ENCODE measurements at regions not wholly inside any gene's neighbourhood (a gene's known extent, or its start where the extent isn't known, plus 50 kb on each side); places are given as distances from the start of the nearest gene placed in this dataset.

DNA sequence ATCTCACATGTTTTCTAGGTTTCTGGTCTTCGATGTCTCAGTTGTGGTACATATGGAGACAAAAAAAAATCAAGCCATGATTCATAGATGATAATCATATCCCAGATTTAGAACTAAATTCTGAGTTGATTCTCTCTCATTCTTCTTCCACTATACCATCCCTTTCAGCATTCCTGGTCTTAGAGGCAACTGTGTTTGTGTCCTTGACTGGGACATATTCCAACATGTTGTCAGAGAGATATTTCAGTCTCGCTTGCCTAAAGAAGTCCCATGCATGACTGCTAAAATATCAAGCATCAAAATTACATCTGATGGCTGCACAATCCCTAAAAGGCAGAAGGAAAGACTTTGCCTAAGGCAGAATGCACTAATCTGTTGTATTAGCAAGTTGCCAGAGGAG, 236.6 kb downstream of the PSAT1 start:
- H2AFZ ChIP-seq (ENCODE audit: low read depth, low read length): no peak overlapping the region

GRCh38 chr9:78539188-78539587, 242.3 kb downstream of the PSAT1 start:
- Histone ChIP-seq H3K4me1 (ENCODE audit: insufficient read depth, low read length) (peaks cover 21% of the 10 kb centered on the region), H2AFZ (ENCODE audit: low read depth, low read length) (no peak overlapping the region), H3K4me3 (ENCODE audit: low read length) (no peak overlapping the region), H3K9me3 (ENCODE audit: low read length) (no peaks in the 10 kb centered on the region), H3K36me3 (ENCODE audit: insufficient read depth, low read length) (no peaks in the 10 kb centered on the region), H3K27me3 (ENCODE audit: insufficient read depth, low read length) (no peaks in the 10 kb centered on the region)

More for the DNA sequence above, 236.6 kb downstream of the PSAT1 start:
- Histone ChIP-seq H3K4me1 (ENCODE audit: insufficient read depth, low read length) (no peaks in the 10 kb centered on the region), H3K4me3 (ENCODE audit: low read length) (no peak overlapping the region), H3K27me3 (ENCODE audit: insufficient read depth, low read length) (no peaks in the 10 kb centered on the region), H3K36me3 (ENCODE audit: insufficient read depth, low read length) (no peaks in the 10 kb centered on the region), H3K9me3 (ENCODE audit: low read length) (no peaks in the 10 kb centered on the region)

DNA sequence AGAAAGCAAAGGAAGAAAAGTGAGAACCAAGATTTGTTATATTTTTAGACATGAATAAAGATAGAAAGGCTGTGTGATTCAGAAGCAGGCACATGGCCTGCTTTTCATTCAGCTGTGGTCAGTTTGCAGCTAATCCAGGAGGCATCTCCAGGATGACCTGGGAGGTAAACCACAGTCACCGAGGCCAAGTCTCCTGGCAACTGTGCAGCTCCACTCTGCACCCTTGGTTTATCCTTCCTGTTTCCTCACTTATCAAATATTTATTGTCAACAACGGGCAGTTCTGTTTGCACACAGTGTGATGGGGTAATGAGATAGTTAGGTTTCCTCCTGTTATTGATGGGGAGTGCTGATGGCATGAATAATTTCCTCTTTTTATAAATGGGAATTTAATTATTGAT, 243.0 kb downstream of the PSAT1 start:
- Histone ChIP-seq H3K27me3 (ENCODE audit: insufficient read depth, low read length) (no peaks in the 10 kb centered on the region), H3K4me1 (ENCODE audit: insufficient read depth, low read length) (peaks cover 21% of the 10 kb centered on the region), H3K36me3 (ENCODE audit: insufficient read depth, low read length) (no peaks in the 10 kb centered on the region), H3K9me3 (ENCODE audit: low read length) (no peaks in the 10 kb centered on the region), H2AFZ (ENCODE audit: low read depth, low read length) (no peak overlapping the region), H3K4me3 (ENCODE audit: low read length) (no peak overlapping the region)

DNA sequence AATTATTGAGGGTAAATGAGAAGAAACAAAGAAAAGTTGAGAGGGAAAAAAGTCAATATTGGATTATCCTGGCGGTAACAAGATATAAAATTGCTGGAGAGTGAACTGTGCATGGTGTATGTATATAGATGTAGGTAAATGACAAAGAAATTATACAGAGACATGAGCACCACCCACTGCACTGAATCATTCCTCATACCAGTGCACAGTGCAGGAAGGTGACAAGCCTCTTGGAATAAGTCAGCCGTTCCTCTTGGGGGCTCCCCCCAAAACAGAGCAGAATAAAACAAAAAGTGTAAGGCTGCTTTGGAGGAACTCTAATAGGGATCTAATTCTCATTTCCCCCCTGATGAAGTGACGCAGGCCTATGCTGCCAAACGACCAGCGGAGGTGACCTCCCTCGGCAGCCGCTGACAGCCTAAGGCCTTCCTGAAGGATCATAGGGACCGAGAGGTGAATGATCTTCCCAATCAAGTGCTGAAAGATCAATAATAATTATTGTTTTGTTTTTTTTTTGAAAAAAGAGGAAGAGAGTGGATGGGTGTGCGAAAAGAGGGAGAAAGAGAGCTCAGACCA, 245.0 kb downstream of the PSAT1 start:
- H2AFZ ChIP-seq (ENCODE audit: low read depth, low read length): peak overlapping the region; percentile 1
- no peaks in the 10 kb centered on the region for H3K9me3 ChIP-seq (ENCODE audit: low read length)
- H3K4me3 ChIP-seq (ENCODE audit: low read length): no peak overlapping the region
- H3K36me3 ChIP-seq (ENCODE audit: insufficient read depth, low read length): no peaks in the 10 kb centered on the region
- peaks cover 21% of the 10 kb centered on the region for H3K4me1 ChIP-seq (ENCODE audit: insufficient read depth, low read length)
- H3K27me3 ChIP-seq (ENCODE audit: insufficient read depth, low read length): no peaks in the 10 kb centered on the region

DNA sequence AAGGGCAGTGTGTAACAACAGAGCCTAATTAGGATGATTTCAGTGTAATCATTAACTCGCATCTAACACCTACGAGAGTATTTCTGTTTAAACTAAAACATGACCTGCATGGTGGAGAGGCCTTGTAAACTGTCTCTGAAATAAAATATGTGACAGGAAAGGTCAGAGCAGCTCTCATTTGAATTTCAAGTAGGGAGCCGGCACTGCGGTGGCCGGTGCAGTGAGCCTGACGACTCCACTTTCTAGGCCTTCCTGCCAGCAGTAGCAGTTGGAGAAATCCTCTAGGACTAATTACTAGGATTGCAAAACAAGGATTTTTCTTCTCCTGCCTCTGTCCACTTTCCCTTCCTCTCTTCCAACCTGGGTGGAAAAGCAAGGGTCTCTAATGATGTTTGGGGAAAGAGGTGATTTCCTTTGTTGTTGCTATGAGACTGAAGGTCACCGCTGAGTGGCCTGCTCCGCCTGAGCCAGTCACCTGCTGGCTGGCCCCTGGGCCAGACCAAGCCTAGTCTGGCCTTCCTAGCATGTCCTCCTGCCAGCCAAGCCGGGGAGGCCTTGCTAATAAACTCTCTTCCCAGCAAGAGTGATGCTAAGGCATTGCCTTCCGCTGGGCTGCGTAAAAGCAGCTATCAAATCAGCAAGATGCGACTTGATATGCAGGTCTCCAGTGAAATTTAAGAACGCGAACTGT, 245.7 kb downstream of the PSAT1 start:
- H3K27me3 ChIP-seq (ENCODE audit: insufficient read depth, low read length): no peaks in the 10 kb centered on the region
- H3K4me3 ChIP-seq (ENCODE audit: low read length): peak overlapping the region; percentile 25
- peaks cover 21% of the 10 kb centered on the region for H3K4me1 ChIP-seq (ENCODE audit: insufficient read depth, low read length)
- H2AFZ ChIP-seq (ENCODE audit: low read depth, low read length): peak overlapping the region; percentile 1
- H3K9me3 ChIP-seq (ENCODE audit: low read length): no peaks in the 10 kb centered on the region
- no peaks in the 10 kb centered on the region for H3K36me3 ChIP-seq (ENCODE audit: insufficient read depth, low read length)

- Histone ChIP-seq H3K4me3 (ENCODE audit: low read length) (no peak overlapping the region), H2AFZ (ENCODE audit: low read depth, low read length) (no peak overlapping the region), H3K36me3 (ENCODE audit: insufficient read depth, low read length) (no peaks in the 10 kb centered on the region), H3K4me1 (ENCODE audit: insufficient read depth, low read length) (peaks cover 21% of the 10 kb centered on the region), H3K27me3 (ENCODE audit: insufficient read depth, low read length) (no peaks in the 10 kb centered on the region), H3K9me3 (ENCODE audit: low read length) (no peaks in the 10 kb centered on the region)
Observed at GRCh38 chr9:78543353-78543752, 246.4 kb downstream of the PSAT1 start.

DNA sequence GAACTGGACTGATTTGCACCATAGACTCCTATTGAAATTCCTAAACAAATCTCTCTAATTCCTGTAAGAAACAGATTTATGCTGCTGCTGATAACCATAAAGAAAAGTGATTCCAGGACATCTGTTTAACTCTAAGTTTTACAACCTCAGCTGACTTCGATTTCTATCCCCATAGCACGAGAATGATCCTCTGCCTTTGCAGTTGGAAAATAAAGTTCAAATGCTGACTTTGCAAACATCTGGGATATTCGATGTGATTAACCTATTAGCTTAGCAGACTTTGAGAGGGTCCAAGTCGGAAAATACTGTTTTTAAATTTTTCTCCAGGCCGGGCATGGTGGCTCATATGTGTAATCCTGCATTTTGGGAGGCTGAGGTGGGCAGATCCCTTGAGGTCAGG, 247.3 kb downstream of the PSAT1 start:
- no peaks in the 10 kb centered on the region for H3K27me3 ChIP-seq (ENCODE audit: insufficient read depth, low read length)
- no peaks in the 10 kb centered on the region for H3K36me3 ChIP-seq (ENCODE audit: insufficient read depth, low read length)
- no peak overlapping the region for H3K4me3 ChIP-seq (ENCODE audit: low read length)
- H3K9me3 ChIP-seq (ENCODE audit: low read length): no peaks in the 10 kb centered on the region
- no peak overlapping the region for H2AFZ ChIP-seq (ENCODE audit: low read depth, low read length)
- H3K4me1 ChIP-seq (ENCODE audit: insufficient read depth, low read length): peaks cover 21% of the 10 kb centered on the region

DNA sequence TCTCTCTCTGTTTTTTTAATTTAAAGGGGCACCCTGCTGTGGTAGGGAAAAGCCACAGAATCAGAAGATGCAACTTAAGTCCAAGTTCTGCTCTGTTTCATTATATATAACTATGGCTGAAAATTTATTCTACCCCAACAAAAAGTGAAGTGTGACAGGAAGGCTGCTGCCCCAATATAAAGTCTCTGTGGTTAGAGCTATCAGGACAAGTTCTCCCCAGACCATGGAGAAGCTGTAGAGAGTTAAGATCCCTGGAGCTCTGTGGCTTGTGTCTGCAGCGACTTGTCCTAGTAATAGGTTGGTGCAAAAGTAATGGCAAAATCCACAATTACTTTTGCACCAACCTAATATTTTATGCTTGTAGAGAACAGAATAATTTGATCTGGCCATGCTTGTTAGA, 250.9 kb downstream of the PSAT1 start:
- H3K9me3 ChIP-seq (ENCODE audit: low read length): no peaks in the 10 kb centered on the region
- no peak overlapping the region for H2AFZ ChIP-seq (ENCODE audit: low read depth, low read length)
- no peaks in the 10 kb centered on the region for H3K27me3 ChIP-seq (ENCODE audit: insufficient read depth, low read length)
- no peaks in the 10 kb centered on the region for H3K36me3 ChIP-seq (ENCODE audit: insufficient read depth, low read length)
- H3K4me1 ChIP-seq (ENCODE audit: insufficient read depth, low read length): peaks cover 13% of the 10 kb centered on the region
- H3K4me3 ChIP-seq (ENCODE audit: low read length): no peak overlapping the region

DNA sequence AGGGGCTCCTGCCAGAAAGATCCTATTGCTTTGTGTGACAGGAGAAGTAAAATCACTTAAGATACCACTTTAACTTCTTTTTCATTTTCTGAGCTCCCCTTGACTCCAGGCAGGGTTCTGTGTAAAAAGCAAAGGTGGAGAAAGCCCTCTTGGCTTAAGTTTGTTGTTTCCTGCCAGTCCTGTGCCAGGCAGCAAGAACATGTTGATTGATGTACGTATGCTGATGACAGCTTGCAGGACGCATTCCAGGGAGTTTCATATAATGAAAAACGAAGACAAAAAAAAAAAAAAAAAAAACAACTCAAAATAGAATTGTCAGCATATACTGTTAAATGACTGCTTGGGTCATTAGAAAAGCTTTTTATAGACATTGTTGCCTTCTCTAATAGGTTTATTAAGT, 251.7 kb downstream of the PSAT1 start:
- Histone ChIP-seq H3K4me1 (ENCODE audit: insufficient read depth, low read length) (peaks cover 9% of the 10 kb centered on the region), H3K36me3 (ENCODE audit: insufficient read depth, low read length) (no peaks in the 10 kb centered on the region), H3K4me3 (ENCODE audit: low read length) (no peak overlapping the region), H2AFZ (ENCODE audit: low read depth, low read length) (no peak overlapping the region), H3K27me3 (ENCODE audit: insufficient read depth, low read length) (no peaks in the 10 kb centered on the region), H3K9me3 (ENCODE audit: low read length) (no peaks in the 10 kb centered on the region)

DNA sequence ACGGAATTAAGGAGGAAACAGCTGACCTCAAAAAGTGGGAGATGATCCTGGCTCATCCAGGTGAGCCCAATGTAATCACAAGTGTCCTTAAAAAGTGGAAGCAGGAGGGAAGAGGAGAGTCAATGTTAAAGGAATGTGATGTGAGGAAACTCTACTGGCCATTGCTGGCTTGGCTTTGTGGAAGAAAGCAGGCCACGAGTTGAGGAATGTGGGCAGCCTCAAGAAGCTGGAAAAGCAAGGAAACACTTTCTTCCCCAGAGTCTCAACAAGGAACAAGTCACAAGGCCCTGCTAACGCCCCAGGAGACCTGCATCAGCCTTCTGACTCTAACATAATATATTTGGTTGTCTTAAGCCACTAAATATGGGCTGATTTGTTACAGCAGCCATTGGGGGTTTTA, 252.8 kb downstream of the PSAT1 start:
- Histone ChIP-seq H3K36me3 (ENCODE audit: insufficient read depth, low read length) (no peaks in the 10 kb centered on the region), H3K4me1 (ENCODE audit: insufficient read depth, low read length) (peaks cover 8% of the 10 kb centered on the region), H3K27me3 (ENCODE audit: insufficient read depth, low read length) (no peaks in the 10 kb centered on the region), H2AFZ (ENCODE audit: low read depth, low read length) (no peak overlapping the region), H3K4me3 (ENCODE audit: low read length) (no peak overlapping the region), H3K9me3 (ENCODE audit: low read length) (no peaks in the 10 kb centered on the region)

DNA sequence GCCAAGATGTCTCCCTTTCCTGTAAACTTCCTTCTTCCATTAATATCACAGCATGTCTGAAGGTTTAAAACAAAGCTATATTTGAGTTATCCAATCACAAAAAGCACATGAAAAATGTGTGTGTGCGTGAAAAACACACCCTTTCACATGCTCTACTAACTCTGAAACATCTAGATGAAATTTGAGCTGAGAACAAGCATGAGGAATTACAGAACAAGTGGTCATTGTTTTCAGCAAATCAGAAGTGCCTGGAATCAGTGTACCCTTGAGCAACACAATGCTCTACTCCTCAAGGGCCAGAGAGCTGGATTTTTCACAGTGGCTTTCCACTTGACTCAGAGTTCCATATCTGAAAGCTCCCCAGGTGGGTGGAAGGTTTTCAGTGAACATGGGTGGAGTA, 255.9 kb downstream of the PSAT1 start:
- no peaks in the 10 kb centered on the region for H3K9me3 ChIP-seq (ENCODE audit: low read length)
- H3K27me3 ChIP-seq (ENCODE audit: insufficient read depth, low read length): no peaks in the 10 kb centered on the region
- H3K4me3 ChIP-seq (ENCODE audit: low read length): no peak overlapping the region
- H3K4me1 ChIP-seq (ENCODE audit: insufficient read depth, low read length): peaks cover 8% of the 10 kb centered on the region
- no peak overlapping the region for H2AFZ ChIP-seq (ENCODE audit: low read depth, low read length)
- no peaks in the 10 kb centered on the region for H3K36me3 ChIP-seq (ENCODE audit: insufficient read depth, low read length)

GRCh38 chr9:78557540-78557939, 260.6 kb downstream of the PSAT1 start:
- Histone ChIP-seq H3K4me3 (ENCODE audit: low read length) (no peak overlapping the region), H3K4me1 (ENCODE audit: insufficient read depth, low read length) (peaks cover 7% of the 10 kb centered on the region), H3K9me3 (ENCODE audit: low read length) (no peaks in the 10 kb centered on the region), H3K27me3 (ENCODE audit: insufficient read depth, low read length) (no peaks in the 10 kb centered on the region), H2AFZ (ENCODE audit: low read depth, low read length) (no peak overlapping the region), H3K36me3 (ENCODE audit: insufficient read depth, low read length) (no peaks in the 10 kb centered on the region)

DNA sequence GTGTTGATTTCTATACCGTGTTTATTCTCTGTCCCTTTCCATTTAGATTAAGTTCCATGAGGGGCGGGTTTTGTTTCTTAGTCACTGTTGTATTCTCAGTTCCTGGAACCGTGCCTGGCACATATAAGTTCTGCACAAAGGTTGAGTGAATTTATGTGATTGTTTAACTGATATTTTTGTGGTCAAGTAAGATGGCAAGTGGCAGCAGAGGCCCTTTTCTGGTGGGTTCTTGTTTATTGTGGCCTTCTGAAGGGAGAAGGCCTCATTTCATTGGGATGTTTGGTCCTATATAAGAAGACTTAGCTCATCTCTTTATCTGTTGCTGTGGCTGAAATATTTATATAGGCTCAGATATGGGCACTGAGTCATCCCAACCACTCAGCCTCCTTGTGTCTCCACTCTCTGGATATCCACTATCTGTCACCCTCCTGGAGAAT, 262.5 kb downstream of the PSAT1 start:
- Histone ChIP-seq H3K4me3 (ENCODE audit: low read length) (no peak overlapping the region), H3K36me3 (ENCODE audit: insufficient read depth, low read length) (no peaks in the 10 kb centered on the region), H2AFZ (ENCODE audit: low read depth, low read length) (no peak overlapping the region), H3K27me3 (ENCODE audit: insufficient read depth, low read length) (no peaks in the 10 kb centered on the region), H3K4me1 (ENCODE audit: insufficient read depth, low read length) (no peaks in the 10 kb centered on the region), H3K9me3 (ENCODE audit: low read length) (no peaks in the 10 kb centered on the region)

DNA sequence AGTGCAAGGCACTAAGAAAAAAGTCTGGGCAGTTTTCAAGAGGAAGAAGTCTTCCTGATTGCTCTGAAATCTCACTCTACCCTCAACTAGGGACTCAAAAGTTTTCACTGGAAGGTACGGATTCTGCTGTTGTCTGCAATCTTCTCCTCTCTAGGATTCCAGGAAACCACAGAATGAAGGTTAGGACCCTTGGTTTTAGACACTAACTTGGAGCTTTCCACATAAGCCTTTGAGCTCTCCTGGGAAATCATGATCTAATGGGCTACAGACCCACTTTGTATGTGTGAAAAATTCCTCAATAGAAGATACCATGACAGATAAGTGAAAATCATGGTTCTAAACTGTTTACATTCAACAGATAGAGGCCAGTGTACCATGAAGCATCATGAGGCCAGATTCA, 265.1 kb downstream of the PSAT1 start:
- Histone ChIP-seq H3K27me3 (ENCODE audit: insufficient read depth, low read length) (no peaks in the 10 kb centered on the region), H3K4me3 (ENCODE audit: low read length) (no peak overlapping the region), H2AFZ (ENCODE audit: low read depth, low read length) (no peak overlapping the region), H3K4me1 (ENCODE audit: insufficient read depth, low read length) (no peaks in the 10 kb centered on the region), H3K9me3 (ENCODE audit: low read length) (no peaks in the 10 kb centered on the region), H3K36me3 (ENCODE audit: insufficient read depth, low read length) (no peaks in the 10 kb centered on the region)

Data from neuron (in vitro differentiated cells).